ENCODE measurements at regions not wholly inside any gene's neighbourhood (a gene's known extent, or its start where the extent isn't known, plus 50 kb on each side); places are given as distances from the start of the nearest gene placed in this dataset.

DNA sequence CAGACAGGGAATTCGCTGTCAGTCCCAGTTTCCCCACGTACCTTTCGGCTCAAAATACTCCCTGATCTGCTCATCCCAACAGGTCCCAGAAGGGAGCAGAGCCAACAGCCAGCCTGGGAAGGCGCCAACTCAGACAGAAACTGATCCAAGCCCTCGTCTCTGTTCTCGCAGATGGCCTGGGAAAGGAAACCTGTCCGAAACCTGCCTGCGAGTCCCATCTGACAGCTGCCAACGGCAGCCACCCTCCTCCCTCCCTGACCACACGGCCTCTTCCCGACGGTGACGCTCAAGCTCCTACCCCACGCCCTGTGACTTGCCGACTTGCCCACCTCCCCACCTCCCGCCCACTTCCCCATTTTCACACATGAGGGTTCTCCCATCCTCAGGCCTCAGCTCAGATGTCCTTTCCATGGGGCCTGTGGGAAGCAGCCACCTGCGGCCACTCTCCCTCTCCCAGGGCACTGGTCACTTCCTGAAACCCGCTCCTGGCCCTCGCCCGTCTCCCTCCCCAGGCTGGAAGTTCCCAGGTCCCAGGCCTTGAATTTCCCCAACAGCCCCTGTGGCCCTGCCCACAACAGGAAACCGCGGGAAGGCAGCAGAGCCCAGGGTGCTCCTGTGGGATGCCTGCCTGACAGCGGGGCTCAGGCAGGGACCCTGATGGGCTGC, 60.9 kb upstream of the FBRSL1 start:
- H3K4me3 Mint-ChIP-seq, result no peak overlapping the region
- no peaks in the 10 kb centered on the region for H3K36me3 Mint-ChIP-seq (ENCODE audit: low read depth)
- H3K27me3 Mint-ChIP-seq, result no peaks in the 10 kb centered on the region
- no peak for ATAC-seq (replicated peaks)
- no peaks in the 10 kb centered on the region for H3K9me3 Mint-ChIP-seq
- H3K4me1 Mint-ChIP-seq, result peaks cover 11% of the 10 kb centered on the region
- no peak overlapping the region for H3K27ac Mint-ChIP-seq

DNA sequence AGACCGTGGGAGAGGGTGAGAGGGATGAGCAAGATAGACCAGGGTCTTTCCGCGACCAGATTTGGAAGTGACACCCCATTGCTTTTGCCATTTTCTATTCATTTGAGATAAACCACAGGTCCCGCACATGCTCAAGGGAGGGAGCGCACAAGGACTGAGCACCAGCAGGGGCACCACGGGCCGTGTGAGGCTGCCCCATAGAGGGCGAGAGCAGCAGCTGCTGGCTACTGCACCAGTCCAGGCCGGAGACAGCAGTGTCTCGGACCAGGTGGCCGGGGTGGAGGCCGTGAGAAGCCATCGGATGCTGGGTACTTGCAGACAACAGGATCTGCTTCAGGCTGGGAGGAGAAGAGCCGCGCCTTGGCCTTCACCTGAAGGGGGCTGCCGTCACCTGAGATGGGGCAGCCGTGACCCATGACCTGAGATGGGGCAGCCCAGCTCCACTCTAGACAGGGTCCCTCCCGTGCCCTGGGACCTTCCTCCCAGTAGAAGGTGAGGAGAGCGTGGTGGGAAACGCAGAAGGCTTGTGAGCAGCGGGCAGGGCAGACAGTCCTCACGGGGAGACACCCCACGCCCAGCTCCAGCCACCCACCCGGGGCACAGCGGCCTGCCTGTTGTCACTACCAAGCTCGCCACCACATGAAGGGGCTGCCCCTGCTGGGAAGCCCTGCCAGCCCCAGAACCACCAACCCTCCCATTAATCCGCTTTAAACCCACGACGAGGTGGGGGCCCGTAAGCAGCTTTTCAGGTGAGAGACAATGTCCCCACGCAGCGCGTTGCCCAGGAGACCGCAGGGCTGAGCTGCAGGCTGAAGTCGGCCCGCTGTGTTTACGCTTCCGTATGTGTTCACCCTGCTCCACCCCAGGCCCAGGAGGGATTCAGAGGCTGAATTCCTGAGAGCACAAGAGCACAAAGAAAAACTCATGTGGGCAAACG, 61.7 kb upstream of the FBRSL1 start:
- no peaks in the 10 kb centered on the region for H3K9me3 Mint-ChIP-seq
- ATAC-seq (replicated peaks), result no peak
- no peak overlapping the region for H3K27ac Mint-ChIP-seq
- H3K4me1 Mint-ChIP-seq, result peaks cover 7% of the 10 kb centered on the region
- H3K4me3 Mint-ChIP-seq, result no peak overlapping the region
- no peaks in the 10 kb centered on the region for H3K36me3 Mint-ChIP-seq (ENCODE audit: low read depth)
- H3K27me3 Mint-ChIP-seq, result no peaks in the 10 kb centered on the region

DNA sequence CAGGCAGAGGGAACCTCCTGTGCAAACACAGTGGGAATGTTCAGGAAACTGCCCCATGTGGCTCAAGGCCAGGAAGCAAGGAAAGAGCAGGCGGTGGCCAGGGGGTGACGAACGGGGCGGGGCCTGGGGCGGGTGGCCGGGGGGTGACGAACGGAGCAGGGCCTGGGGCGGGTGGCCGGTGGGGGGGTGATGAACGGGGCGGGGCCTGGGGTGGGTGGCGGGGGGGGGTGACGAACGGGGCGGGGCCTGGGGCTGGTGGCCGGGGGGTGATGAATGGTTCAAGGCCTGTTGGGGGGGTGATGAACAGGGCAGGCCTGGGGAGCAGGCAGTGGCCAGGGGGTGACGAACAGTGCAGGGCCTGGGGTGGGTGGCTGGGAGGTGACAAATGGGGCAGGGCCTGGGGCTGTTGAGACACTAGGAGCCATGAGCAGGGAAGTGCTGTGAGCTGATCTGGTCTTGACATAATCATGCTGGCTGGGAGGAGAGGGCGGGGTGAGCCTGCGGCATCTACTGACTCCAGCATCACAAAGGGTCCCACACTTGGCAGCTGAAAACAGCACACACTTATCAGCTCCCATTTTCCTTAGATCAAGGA, 62.7 kb upstream of the FBRSL1 start:
- ATAC-seq (replicated peaks), result no peak
- Mint-ChIP-seq H3K27ac (no peak overlapping the region), H3K27me3 (no peaks in the 10 kb centered on the region), H3K9me3 (no peaks in the 10 kb centered on the region), H3K4me3 (no peak overlapping the region), H3K4me1 (peaks cover 11% of the 10 kb centered on the region), H3K36me3 (ENCODE audit: low read depth) (no peaks in the 10 kb centered on the region)

DNA sequence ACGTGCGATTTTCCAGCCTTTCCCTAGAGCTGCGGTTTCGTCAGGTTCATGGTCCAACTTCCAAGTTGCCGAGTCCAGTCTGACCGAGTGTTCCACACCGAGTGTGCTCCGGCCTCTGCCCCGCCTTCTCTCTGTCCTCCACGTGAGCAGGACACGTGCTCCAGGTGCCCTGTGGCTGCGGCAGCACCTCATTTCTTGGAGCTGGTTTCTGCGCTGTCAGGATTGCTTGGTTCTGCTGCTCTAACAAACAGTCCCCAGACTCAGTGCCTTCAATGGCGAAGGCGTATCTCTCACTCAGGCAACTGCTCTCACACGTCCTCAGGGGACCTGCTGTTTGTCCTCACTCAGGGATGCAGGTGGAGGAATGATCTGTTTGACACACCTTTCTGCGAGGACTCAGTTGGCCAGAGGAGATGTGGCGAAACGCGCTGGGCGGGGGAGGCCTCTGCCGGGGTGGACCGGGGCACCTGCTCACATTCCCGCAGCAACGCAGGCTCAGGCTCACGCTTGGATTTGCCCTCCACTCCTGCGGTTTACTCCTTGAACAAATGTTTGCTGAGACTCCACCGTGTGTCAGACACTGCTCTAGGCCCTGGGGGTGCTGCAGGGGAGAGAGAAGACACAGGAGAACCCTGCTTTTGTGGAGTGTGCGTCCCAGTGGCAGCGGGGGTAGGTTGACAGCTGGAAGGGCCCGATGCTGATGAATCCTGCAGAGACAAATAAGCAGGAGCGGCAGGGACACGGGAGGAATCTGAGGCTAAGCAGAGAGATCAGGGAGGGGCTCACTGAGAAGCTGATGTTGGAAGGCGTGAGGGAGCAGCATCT, 63.4 kb upstream of the FBRSL1 start:
- H3K4me1 Mint-ChIP-seq, result peaks cover 11% of the 10 kb centered on the region
- no peaks in the 10 kb centered on the region for H3K27me3 Mint-ChIP-seq
- no peak overlapping the region for H3K4me3 Mint-ChIP-seq
- no peak for ATAC-seq (replicated peaks)
- H3K27ac Mint-ChIP-seq, result no peak overlapping the region
- no peaks in the 10 kb centered on the region for H3K9me3 Mint-ChIP-seq
- H3K36me3 Mint-ChIP-seq (ENCODE audit: low read depth), result no peaks in the 10 kb centered on the region

DNA sequence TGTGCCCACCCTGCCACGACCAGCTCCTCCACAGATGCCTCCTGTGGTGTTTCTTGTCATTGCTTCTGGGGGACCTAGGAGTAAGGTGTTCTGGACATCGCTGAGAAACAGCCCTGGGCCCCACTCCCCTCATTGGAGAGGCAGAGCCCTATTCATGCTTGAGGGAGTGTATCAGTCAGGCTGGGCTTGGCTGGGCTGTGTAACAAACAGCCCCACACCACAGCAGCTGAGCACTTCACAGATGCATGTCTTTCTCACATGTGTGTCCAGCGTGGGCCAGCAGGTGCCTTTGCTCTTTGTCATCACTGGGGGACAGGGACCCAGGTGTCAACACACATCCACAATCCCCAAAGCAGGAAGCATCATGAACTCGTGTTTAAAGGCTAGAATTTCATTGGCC, 65.1 kb upstream of the FBRSL1 start:
- Mint-ChIP-seq H3K36me3 (ENCODE audit: low read depth) (no peaks in the 10 kb centered on the region), H3K27me3 (no peaks in the 10 kb centered on the region), H3K9me3 (no peaks in the 10 kb centered on the region), H3K4me3 (no peak overlapping the region), H3K27ac (no peak overlapping the region), H3K4me1 (peaks cover 6% of the 10 kb centered on the region)
- ATAC-seq (replicated peaks), result no peak

DNA sequence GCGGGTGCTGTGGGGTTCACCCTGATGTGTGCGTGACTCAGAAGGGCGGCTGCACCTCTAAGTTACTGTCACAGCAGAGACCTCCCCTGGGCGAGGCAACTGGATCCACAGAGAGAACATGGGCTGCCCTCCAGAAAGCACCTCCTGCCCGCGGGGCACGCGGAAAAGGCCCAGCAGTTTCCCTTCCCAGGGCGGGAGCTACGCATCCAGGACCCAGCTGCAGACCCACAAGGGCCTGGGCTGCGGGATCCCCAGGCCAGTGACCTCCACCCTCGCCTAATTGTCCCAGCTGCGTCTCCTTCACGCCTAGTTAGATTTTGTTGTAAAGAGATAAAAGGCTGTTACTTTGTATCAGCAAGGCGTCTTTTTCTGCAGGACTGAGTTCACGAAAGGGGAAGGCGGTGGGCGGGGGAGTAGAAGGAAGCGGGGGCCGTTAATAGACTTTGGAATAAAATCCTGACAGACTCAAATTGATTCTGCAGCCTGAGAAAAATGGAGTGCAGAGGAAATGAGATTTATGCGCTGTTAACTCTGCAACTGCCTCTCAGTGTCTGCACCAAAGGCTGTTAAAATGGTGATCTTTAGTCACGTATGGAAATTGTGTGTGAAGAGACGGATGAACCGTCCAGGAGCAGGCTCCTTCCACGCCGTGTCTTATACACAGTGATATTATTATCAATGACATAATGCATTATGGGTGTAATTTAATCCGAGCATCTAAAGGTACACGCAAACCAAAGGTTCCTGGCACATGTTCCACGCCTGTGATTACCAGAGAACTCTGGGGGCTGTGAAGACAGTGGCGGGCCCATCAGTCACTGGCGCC, 65.9 kb upstream of the FBRSL1 start:
- Mint-ChIP-seq H3K4me3 (no peak overlapping the region), H3K36me3 (ENCODE audit: low read depth) (no peaks in the 10 kb centered on the region)

DNA sequence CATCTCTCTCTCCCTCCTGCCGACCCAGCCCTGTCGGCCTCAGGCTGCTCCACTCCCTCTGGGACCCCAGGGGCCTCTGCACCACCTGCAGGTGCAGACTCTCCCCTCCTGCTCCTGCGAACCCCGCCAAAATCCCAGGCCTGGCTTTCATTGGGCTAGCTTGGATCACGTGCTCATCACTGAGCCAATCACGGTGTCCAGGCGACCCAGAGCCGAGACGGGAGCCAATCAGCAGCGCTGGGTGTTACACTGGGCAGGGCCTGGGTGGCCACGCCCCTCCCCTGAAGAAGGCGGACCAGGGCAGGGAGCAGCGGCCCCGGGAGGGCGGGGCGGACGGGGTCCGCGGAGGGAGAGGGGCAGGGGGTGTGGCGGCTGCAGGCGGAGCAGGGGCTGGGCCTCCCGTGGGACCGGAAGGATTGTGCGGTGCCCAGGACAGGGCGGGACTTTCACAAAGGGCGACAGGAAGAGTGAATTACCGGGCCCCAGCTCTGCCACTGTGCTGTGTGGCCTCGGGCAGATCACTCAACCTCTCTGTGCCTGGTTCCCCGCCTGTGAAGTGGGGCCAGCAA, 66.6 kb upstream of the FBRSL1 start:
- Mint-ChIP-seq H3K27ac (peak overlapping the region; percentile 11), H3K4me3 (no peak overlapping the region), H3K4me1 (peaks cover 6% of the 10 kb centered on the region), H3K27me3 (no peaks in the 10 kb centered on the region), H3K36me3 (ENCODE audit: low read depth) (no peaks in the 10 kb centered on the region), H3K9me3 (no peaks in the 10 kb centered on the region)
- ATAC-seq (replicated peaks), result peak; percentile 87

More for the DNA sequence above, 65.9 kb upstream of the FBRSL1 start:
- Mint-ChIP-seq H3K27me3 (no peaks in the 10 kb centered on the region), H3K9me3 (no peaks in the 10 kb centered on the region), H3K27ac (no peak overlapping the region), H3K4me1 (peaks cover 6% of the 10 kb centered on the region)
- no peak for ATAC-seq (replicated peaks)

DNA sequence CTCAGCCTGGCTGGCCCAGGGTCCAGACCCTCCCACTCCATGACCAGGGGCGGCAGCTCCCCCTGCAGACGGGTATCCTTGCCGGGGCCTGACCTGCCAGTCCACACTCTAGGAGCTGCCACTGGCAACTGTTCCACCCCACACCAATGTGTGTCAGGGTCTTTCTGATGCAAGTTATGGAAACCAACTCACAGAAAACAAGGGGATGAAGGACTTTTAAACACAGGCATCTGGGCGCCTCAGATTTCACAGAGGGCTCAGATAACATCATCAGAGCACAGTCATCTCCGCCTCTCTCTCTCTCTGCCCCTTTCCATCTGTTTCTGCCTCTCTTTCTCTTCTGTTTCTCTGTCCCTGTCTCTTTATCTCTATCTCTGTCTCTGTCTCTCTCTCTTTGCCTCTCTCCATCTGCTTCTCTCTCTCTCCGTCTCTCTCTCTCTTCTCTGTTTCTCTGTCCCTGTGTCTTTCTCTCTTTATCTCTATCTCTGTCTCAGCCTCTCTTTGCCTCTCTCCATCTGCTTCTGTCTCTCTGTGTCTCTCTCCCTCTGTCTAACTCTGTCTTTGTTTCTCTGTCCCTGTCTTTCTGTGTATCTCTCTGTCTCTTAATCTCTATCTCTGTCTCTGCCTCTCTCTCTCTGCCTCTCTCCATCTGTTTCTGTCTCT, 67.4 kb upstream of the FBRSL1 start:
- no peak overlapping the region for H3K4me3 Mint-ChIP-seq
- H3K9me3 Mint-ChIP-seq, result no peaks in the 10 kb centered on the region
- ATAC-seq (replicated peaks), result no peak
- peak overlapping the region; percentile 11 for H3K27ac Mint-ChIP-seq
- peaks cover 6% of the 10 kb centered on the region for H3K4me1 Mint-ChIP-seq
- no peaks in the 10 kb centered on the region for H3K27me3 Mint-ChIP-seq
- no peaks in the 10 kb centered on the region for H3K36me3 Mint-ChIP-seq (ENCODE audit: low read depth)

DNA sequence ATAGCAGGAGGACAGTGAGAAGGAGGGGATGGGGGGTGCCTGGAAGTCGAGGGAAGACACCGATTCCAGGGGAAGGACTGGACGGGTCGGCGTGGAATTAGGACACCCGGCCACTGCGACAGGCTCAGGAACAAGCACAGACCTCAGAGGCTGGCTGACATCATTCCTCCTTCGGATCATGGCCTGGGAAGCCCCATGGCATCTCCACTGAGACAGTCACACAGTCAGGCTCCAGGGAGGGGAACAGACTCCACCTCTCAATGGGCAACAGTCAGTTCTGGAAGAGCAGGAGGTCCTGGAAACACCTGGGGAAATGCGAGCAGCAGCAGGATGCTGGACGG, 67.9 kb upstream of the FBRSL1 start:
- Mint-ChIP-seq H3K4me3 (no peak overlapping the region), H3K36me3 (ENCODE audit: low read depth) (no peaks in the 10 kb centered on the region), H3K27ac (peak overlapping the region; percentile 59)

DNA sequence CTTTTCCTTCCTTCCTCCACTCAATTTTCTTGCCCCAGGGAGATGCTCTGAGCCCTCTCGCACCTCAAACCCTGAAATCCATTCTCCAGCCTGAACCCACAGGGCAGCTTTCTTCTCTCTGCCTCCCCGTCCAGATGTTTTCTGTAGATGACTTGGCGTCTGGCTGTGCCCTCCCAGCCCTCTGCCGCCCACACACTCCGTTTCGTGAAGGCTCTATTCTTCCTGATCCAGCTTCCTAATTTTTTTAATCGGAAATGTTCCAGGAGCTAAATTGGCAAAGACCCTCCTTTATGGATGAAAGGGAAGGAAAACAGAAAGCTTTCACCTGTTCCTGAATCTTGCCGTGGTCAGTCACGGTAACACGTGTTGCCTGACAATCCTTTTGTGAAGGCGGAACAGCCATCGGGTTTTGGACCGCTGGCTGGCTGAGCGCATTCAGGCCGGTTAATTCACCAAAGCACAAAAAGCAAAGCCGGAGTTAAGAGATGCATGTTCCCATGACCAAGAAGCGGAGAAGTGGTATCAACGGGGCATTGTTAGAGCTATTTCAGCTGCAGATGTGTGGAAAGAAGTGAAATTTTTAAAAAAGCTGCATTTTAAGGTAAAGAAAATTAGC, 70.2 kb upstream of the FBRSL1 start:
- Mint-ChIP-seq H3K4me3 (no peak overlapping the region), H3K27ac (no peak overlapping the region), H3K27me3 (no peaks in the 10 kb centered on the region), H3K4me1 (peaks cover 6% of the 10 kb centered on the region), H3K9me3 (no peaks in the 10 kb centered on the region), H3K36me3 (ENCODE audit: low read depth) (no peaks in the 10 kb centered on the region)
- ATAC-seq (replicated peaks), result no peak

More for the DNA sequence above, 67.9 kb upstream of the FBRSL1 start:
- Mint-ChIP-seq H3K9me3 (no peaks in the 10 kb centered on the region), H3K27me3 (no peaks in the 10 kb centered on the region), H3K4me1 (peaks cover 6% of the 10 kb centered on the region)
- ATAC-seq (replicated peaks), result no peak

DNA sequence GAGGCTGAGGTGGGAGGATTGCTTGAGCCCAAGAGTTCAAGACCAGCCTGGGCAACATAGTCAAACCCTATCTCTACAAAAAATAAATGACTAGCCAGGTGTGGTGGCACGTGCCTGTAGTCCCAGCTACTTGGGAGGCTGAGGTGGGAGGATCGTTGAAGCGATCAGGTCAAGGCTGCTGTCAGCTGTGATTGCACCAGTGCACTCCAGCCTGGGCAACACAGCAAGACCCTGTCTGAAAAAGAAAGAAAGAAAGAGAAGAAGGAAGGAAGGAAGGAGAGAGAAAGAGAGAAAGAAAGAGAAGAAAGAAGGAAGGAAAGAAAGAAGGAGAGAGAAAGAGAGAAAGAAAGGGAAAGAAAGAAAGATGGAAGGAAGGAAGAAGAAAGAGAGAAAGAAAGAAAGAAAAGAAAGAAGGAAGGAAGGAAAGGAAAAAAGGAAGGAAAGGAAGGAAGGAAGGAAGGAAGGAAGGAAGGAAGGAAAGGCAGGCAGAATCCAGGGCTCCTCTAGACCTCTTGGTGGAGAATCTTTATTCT, 71.5 kb upstream of the FBRSL1 start:
- Mint-ChIP-seq H3K27me3 (no peaks in the 10 kb centered on the region), H3K4me1 (peaks cover 6% of the 10 kb centered on the region), H3K27ac (no peak overlapping the region), H3K36me3 (ENCODE audit: low read depth) (no peaks in the 10 kb centered on the region), H3K9me3 (no peaks in the 10 kb centered on the region), H3K4me3 (no peak overlapping the region)
- ATAC-seq (replicated peaks), result no peak

DNA sequence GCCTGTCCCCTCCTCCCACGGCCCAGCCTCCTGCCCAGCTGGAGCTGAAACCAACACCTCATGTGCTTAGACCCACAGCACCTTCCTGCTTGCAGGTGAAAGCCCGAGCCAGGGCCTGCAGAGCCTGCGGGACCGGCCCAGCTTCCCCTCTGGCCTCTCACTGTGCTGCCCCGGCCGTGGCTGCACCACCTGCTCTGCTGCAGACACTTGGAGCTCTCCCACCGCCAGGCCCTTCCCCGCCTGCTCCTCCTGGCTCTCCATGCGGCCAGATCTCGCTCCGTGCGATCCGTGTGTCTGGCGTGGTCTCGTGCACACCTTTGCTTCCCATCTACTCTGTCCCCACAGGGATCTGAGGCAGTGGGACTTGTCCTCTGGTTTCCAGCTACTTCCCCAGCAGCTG, 72.2 kb upstream of the FBRSL1 start:
- no peak overlapping the region for H3K27ac Mint-ChIP-seq
- no peak overlapping the region for H3K4me3 Mint-ChIP-seq
- no peak for ATAC-seq (replicated peaks)
- H3K27me3 Mint-ChIP-seq, result no peaks in the 10 kb centered on the region
- peaks cover 2% of the 10 kb centered on the region for H3K4me1 Mint-ChIP-seq
- H3K9me3 Mint-ChIP-seq, result no peaks in the 10 kb centered on the region
- no peaks in the 10 kb centered on the region for H3K36me3 Mint-ChIP-seq (ENCODE audit: low read depth)

Data from activated T-helper 17 cell treated with anti-CD3 and anti-CD28 coated beads, Interleukin-2, amount 50 U/mL, for 72 hours (primary cell).